Left ventricle myocardium inferior (tissue), 1 donor: ENCODE measurements at regions not wholly inside any gene's neighbourhood (a gene's known extent, or its start where the extent isn't known, plus 50 kb on each side); places are given as distances from the start of the nearest gene placed in this dataset.

ENCODE experiments used
- DNase-seq: peaks from one replicate; pipeline ENCODE4 v3.0.0-alpha.2; 2020
- H3K27ac ChIP-seq: fragments of 200-600 bp; replicated peaks from 2 replicates; pipeline ENCODE4 v1.8.0; 2021
- H3K27me3 ChIP-seq: fragments of 200-600 bp; 2 replicates; pipeline ENCODE4 v1.8.0; 2021; ENCODE audit warnings: low read depth
- H3K36me3 ChIP-seq: fragments of 200-600 bp; 2 replicates; pipeline ENCODE4 v1.8.0; 2021
- H3K4me1 ChIP-seq: fragments of 200-600 bp; 2 replicates; pipeline ENCODE4 v1.8.0; 2021
- H3K4me3 ChIP-seq: fragments of 200-600 bp; 2 replicates; pipeline ENCODE4 v1.8.0; 2021; ENCODE audit warnings: mild to moderate bottlenecking, moderate library complexity
- H3K9me3 ChIP-seq: fragments of 200-600 bp; replicated peaks from 2 replicates; pipeline ENCODE4 v1.8.0; 2021
- CTCF ChIP-seq: fragments of 200-600 bp; IDR thresholded peaks from 2 replicates; pipeline ENCODE4 v1.8.0; 2021; ENCODE audit warnings: antibody characterized with exemption, mild to moderate bottlenecking, borderline replicate concordance
- intact Hi-C: fragments of 100-400 bp; cut with micrococcal nuclease; formaldehyde crosslinking; loops from one replicate; pipeline ENCODE4 v1.11.0; 2022
- donor health status: DM: no; HTN: yes; CAD: no; lungs with severe emphysema.

DNA sequence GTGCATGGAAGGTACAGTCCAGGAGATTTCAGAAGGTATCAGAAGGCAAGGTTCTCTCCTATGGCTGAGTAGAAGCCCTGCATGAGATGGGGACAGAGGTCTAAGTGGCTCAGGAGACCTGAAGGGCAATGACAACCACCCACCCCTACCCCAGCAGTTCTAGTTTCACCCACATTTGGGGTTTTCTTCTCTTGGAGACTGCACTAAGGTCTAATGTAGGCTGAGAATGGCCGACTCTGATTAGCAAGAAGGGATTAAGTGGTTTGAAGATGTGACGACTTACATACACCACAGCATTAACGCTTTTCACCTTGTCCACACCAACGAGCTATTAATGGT, 71.7 kb upstream of the SOX5 start:
- no peak overlapping the region for H3K4me3 ChIP-seq
- H3K9me3 ChIP-seq: peaks cover 5% of the 10 kb centered on the region
- intact Hi-C loops: no loop called here
- TF ChIP-seq CTCF: no peak
- no peaks in the 10 kb centered on the region for H3K4me1 ChIP-seq
- no peak for DNase-seq
- H3K27ac ChIP-seq: no peak overlapping the region
- no peaks in the 10 kb centered on the region for H3K27me3 ChIP-seq
- H3K36me3 ChIP-seq: no peaks in the 10 kb centered on the region

GRCh38 chr12:24020397-24021163, 71.1 kb upstream of the SOX5 start:
- Histone ChIP-seq H3K36me3 (no peaks in the 10 kb centered on the region), H3K9me3 (peaks cover under 1% of the 10 kb centered on the region), H3K4me1 (no peaks in the 10 kb centered on the region), H3K27ac (no peak overlapping the region), H3K27me3 (no peaks in the 10 kb centered on the region), H3K4me3 (no peak overlapping the region)
- no peak for DNase-seq
- intact Hi-C loops: no loop called here
- TF ChIP-seq CTCF: no peak

DNA sequence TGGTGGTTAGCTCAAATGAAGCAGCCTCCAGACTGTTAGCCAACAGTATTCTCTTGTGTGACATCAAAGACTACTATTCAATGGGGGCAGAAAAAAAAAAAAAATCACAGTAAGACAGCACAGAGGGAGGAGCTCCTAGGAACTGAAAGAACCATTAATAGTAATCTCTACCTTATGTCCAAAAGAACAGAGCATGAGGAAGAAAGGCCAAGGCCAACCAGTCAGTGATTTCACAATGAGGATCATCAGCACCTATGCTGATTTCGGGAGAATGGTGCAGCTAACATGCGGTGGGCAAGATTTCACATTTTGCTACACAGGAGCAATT, 66.3 kb upstream of the SOX5 start:
- TF ChIP-seq CTCF: no peak

GRCh38 chr12:24014915-24015832, 65.7 kb upstream of the SOX5 start:
- no peaks in the 10 kb centered on the region for H3K27me3 ChIP-seq
- H3K4me3 ChIP-seq: no peak overlapping the region
- no peak overlapping the region for H3K27ac ChIP-seq
- no peaks in the 10 kb centered on the region for H3K4me1 ChIP-seq
- H3K36me3 ChIP-seq: no peaks in the 10 kb centered on the region
- intact Hi-C loops: no loop called here
- TF ChIP-seq CTCF: no peak
- no peaks in the 10 kb centered on the region for H3K9me3 ChIP-seq
- no peak for DNase-seq

More for the DNA sequence above, 66.3 kb upstream of the SOX5 start:
- H3K36me3 ChIP-seq: no peaks in the 10 kb centered on the region
- no peaks in the 10 kb centered on the region for H3K9me3 ChIP-seq
- intact Hi-C loops: no loop called here
- H3K4me1 ChIP-seq: no peaks in the 10 kb centered on the region
- no peak overlapping the region for H3K27ac ChIP-seq
- DNase-seq: no peak
- H3K4me3 ChIP-seq: no peak overlapping the region
- no peaks in the 10 kb centered on the region for H3K27me3 ChIP-seq

DNA sequence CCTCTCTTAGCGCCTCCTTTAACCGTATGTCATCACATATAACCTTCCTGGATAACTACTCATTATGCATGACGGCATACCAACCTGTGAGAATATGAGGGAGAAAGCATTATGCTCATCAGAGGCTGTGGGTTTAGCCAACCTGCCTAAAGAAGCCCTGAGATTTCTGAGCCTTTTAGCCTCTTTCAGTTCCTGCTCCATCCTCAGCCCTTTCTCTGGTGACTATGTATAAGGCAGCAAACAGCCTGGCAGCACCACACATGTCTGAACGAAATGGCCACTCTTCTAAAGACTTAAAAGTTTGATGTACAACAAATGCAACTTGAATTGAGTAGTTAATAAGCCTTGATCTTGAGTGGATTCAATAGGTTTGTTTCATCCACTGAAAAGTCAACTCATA, 64.8 kb upstream of the SOX5 start:
- intact Hi-C loops: no loop called here

More for the DNA sequence above, 64.8 kb upstream of the SOX5 start:
- Histone ChIP-seq H3K4me1 (no peaks in the 10 kb centered on the region), H3K36me3 (no peaks in the 10 kb centered on the region), H3K4me3 (no peak overlapping the region), H3K27me3 (no peaks in the 10 kb centered on the region), H3K9me3 (no peaks in the 10 kb centered on the region), H3K27ac (no peak overlapping the region)
- DNase-seq: no peak
- TF ChIP-seq CTCF: no peak
